Breast epithelium (tissue), 4 donors: ENCODE measurements at regions not wholly inside any gene's neighbourhood (a gene's known extent, or its start where the extent isn't known, plus 50 kb on each side); places are given as distances from the start of the nearest gene placed in this dataset.

Source experiments
- DNase-seq, 2 donors: peaks; one replicate each; pipeline ENCODE4 v3.0.0-alpha.2; 2019; ENCODE audit warnings: low spot score in 2 of 2
- H3K27ac ChIP-seq, 2 donors: fragments of 200-600 bp; sonication (generic) in 1 of 2; one replicate each; pipeline ENCODE4 v1.5.1; 2016 to 2019; ENCODE audit warnings: mild to moderate bottlenecking in 1 of 2
- H3K27me3 ChIP-seq, 2 donors: fragments of 200-600 bp; sonication (generic) in 1 of 2; one replicate each; pipeline versions ENCODE4 v1.5.1 to v1.6.0; 2017 to 2019; ENCODE audit warnings: control low read depth in 1 of 2, mild to moderate bottlenecking in 1 of 2
- H3K36me3 ChIP-seq: fragments of 200-600 bp; one replicate; pipeline ENCODE4 v1.5.1; 2019
- H3K4me1 ChIP-seq, 2 donors: fragments of 200-600 bp; sonication (generic); one replicate each; pipeline ENCODE4 v1.5.1; 2016 to 2019; ENCODE audit warnings: control low read depth in 1 of 2
- H3K4me3 ChIP-seq, 3 donors: fragments of 200-600 bp; sonication (generic); 1 replicate in 2 of 3; 2 replicates in 1 of 3; pipeline ENCODE4 v1.5.1; 2016 to 2019; ENCODE audit warnings: mild to moderate bottlenecking in 3 of 3, moderate library complexity in 2 of 3
- H3K9me3 ChIP-seq, 2 donors: fragments of 200-600 bp; sonication (generic) in 1 of 2; one replicate each; pipeline ENCODE4 v1.5.1; 2016 to 2019; ENCODE audit warnings: control low read depth in 1 of 2
- CTCF ChIP-seq, 3 donors: fragments of 450-650 bp; IDR thresholded peaks; one replicate each; pipeline ENCODE4 v1.5.1; 2016 to 2017; ENCODE audit warnings: antibody characterized with exemption in 3 of 3, mild to moderate bottlenecking in 3 of 3, moderate library complexity in 3 of 3
- POLR2A ChIP-seq: fragments of 450-650 bp; IDR thresholded peaks from one replicate; pipeline ENCODE4 v1.6.1; 2016; ENCODE audit warnings: antibody characterized with exemption, mild to moderate bottlenecking, moderate library complexity
- POLR2AphosphoS5 ChIP-seq, 3 donors: sonication (generic); formaldehyde crosslinking; IDR thresholded peaks; one replicate each; pipeline ENCODE4 v1.6.1; 2017; ENCODE audit warnings: antibody characterized with exemption in 3 of 3
- intact Hi-C: fragments of 100-400 bp; cut with DNase I; formaldehyde crosslinking; loops from one replicate; pipeline ENCODE4 v1.15.1; 2023; ENCODE audit warnings: low total_unique reads

GRCh38 chr10:4144817-4145216, 359.8 kb upstream of the KLF6 start:
- no peak for DNase-seq
- intact Hi-C loops = no loop called here
- H3K4me3 ChIP-seq = no peak overlapping the region
- H3K4me1 ChIP-seq = no peaks in the 10 kb centered on the region
- no peaks in the 10 kb centered on the region for H3K27me3 ChIP-seq
- no peak overlapping the region for H3K27ac ChIP-seq
- no peaks in the 10 kb centered on the region for H3K36me3 ChIP-seq
- TF ChIP-seq CTCF (IDR thresholded peaks at IDR 0.05) (no peak), POLR2AphosphoS5 (IDR thresholded peaks at IDR 0.05) (no peak), POLR2A (no peak)
- peaks cover 14 to 18% of the 10 kb centered on the region in 2 donors for H3K9me3 ChIP-seq

GRCh38 chr10:4141471-4141870, 356.5 kb upstream of the KLF6 start:
- intact Hi-C loops = no loop called here
- H3K9me3 ChIP-seq = peaks cover 17 to 25% of the 10 kb centered on the region in 2 donors
- H3K36me3 ChIP-seq = no peaks in the 10 kb centered on the region
- TF ChIP-seq POLR2AphosphoS5 (IDR thresholded peaks at IDR 0.05) = no peak
- no peaks in the 10 kb centered on the region for H3K4me1 ChIP-seq
- H3K27ac ChIP-seq = no peak overlapping the region
- H3K27me3 ChIP-seq = no peaks in the 10 kb centered on the region
- no peak overlapping the region for H3K4me3 ChIP-seq
- no peak for DNase-seq

- H3K27me3 ChIP-seq = no peaks in the 10 kb centered on the region
- no peak for DNase-seq
- H3K4me1 ChIP-seq = no peaks in the 10 kb centered on the region
- intact Hi-C loops = loop anchor here (2.0 kb wide), 1 partner anchor 41 kb away; no protein-coding TSS in a partner anchor
- no peak overlapping the region for H3K4me3 ChIP-seq
- peaks cover 17 to 25% of the 10 kb centered on the region in 2 donors for H3K9me3 ChIP-seq
- H3K27ac ChIP-seq = no peak overlapping the region
- no peaks in the 10 kb centered on the region for H3K36me3 ChIP-seq
- TF ChIP-seq CTCF (IDR thresholded peaks at IDR 0.05) (no peak), POLR2A (no peak), POLR2AphosphoS5 (IDR thresholded peaks at IDR 0.05) (no peak)
Observed at GRCh38 chr10:4138146-4138721, 353.2 kb upstream of the KLF6 start.

- Histone ChIP-seq H3K27ac (no peak overlapping the region), H3K4me1 (no peaks in the 10 kb centered on the region), H3K4me3 (no peak overlapping the region), H3K36me3 (no peaks in the 10 kb centered on the region), H3K9me3 (peaks cover 17 to 25% of the 10 kb centered on the region in 2 donors), H3K27me3 (no peaks in the 10 kb centered on the region)
- TF ChIP-seq CTCF (IDR thresholded peaks at IDR 0.05) (no peak), POLR2AphosphoS5 (IDR thresholded peaks at IDR 0.05) (no peak), POLR2A (no peak)
- intact Hi-C loops = no loop called here
- DNase-seq = no peak
Observed at GRCh38 chr10:4137299-4137698, 352.3 kb upstream of the KLF6 start.

GRCh38 chr10:4136121-4136520, 351.1 kb upstream of the KLF6 start:
- no peak for DNase-seq
- no peak overlapping the region for H3K27ac ChIP-seq
- peaks cover 9 to 20% of the 10 kb centered on the region in 2 donors for H3K9me3 ChIP-seq
- intact Hi-C loops = no loop called here
- no peak overlapping the region for H3K4me3 ChIP-seq
- H3K36me3 ChIP-seq = no peaks in the 10 kb centered on the region
- no peak for TF ChIP-seq POLR2A
- no peak for TF ChIP-seq POLR2AphosphoS5 (IDR thresholded peaks at IDR 0.05)
- TF ChIP-seq CTCF (IDR thresholded peaks at IDR 0.05) = no peak
- H3K27me3 ChIP-seq = no peaks in the 10 kb centered on the region
- H3K4me1 ChIP-seq = peaks cover 0 to 5% of the 10 kb centered on the region in 2 donors

- no peaks in the 10 kb centered on the region for H3K27me3 ChIP-seq
- TF ChIP-seq POLR2AphosphoS5 (IDR thresholded peaks at IDR 0.05) = no peak
- TF ChIP-seq CTCF (IDR thresholded peaks at IDR 0.05) = no peak
- no peak for TF ChIP-seq POLR2A
- intact Hi-C loops = no loop called here
Observed at GRCh38 chr10:4132216-4132556, 347.2 kb upstream of the KLF6 start.

More at GRCh38 chr10:4132216-4132556, 347.2 kb upstream of the KLF6 start:
- peak overlapping the region in 1 of 2 donors; percentile 60 for H3K27ac ChIP-seq
- peaks cover 0 to 13% of the 10 kb centered on the region in 2 donors for H3K4me1 ChIP-seq
- H3K9me3 ChIP-seq = no peaks in the 10 kb centered on the region
- no peak for DNase-seq
- H3K36me3 ChIP-seq = no peaks in the 10 kb centered on the region
- no peak overlapping the region for H3K4me3 ChIP-seq
